ENCODE measurements at regions not wholly inside any gene's neighbourhood (a gene's known extent, or its start where the extent isn't known, plus 50 kb on each side); places are given as distances from the start of the nearest gene placed in this dataset.

DNA sequence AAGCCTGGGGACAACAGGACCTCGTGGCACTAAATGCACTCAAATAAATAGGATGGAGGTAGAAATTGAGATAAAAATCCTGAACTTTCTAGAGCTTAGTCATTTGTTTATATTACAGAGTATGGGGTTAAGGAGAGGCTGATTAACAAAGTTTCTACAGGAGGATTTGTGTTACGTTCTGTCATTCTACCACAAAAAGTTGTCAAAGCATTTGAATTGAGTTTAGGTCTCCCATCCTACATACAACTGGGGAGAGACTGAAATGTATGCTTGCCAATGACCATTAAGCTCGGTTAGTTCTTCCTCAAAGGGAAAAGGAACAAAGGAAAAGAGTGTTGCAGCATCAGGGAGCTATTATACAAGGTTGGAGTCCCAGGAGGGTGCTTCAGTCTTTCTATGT is 597.9 kb downstream of the COL12A1 start:
- TF ChIP-seq, protein P1, sequence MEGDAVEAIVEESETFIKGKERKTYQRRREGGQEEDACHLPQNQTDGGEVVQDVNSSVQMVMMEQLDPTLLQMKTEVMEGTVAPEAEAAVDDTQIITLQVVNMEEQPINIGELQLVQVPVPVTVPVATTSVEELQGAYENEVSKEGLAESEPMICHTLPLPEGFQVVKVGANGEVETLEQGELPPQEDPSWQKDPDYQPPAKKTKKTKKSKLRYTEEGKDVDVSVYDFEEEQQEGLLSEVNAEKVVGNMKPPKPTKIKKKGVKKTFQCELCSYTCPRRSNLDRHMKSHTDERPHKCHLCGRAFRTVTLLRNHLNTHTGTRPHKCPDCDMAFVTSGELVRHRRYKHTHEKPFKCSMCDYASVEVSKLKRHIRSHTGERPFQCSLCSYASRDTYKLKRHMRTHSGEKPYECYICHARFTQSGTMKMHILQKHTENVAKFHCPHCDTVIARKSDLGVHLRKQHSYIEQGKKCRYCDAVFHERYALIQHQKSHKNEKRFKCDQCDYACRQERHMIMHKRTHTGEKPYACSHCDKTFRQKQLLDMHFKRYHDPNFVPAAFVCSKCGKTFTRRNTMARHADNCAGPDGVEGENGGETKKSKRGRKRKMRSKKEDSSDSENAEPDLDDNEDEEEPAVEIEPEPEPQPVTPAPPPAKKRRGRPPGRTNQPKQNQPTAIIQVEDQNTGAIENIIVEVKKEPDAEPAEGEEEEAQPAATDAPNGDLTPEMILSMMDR (IDR thresholded peaks at IDR 0.05), result no peak
- TF ChIP-seq POLR2AphosphoS5 (IDR thresholded peaks at IDR 0.05; ENCODE audit: insufficient read depth in 1 of 2, low read depth in 1 of 2), result no peak

Data from vagina (tissue), 2 donors.